NCI-H1436 (cell line): ENCODE measurements at regions not wholly inside any gene's neighbourhood (a gene's known extent, or its start where the extent isn't known, plus 50 kb on each side); places are given as distances from the start of the nearest gene placed in this dataset.
A peak's percentile ranks its signal among the peaks of the same experiment; 100 is the strongest.

Source experiments
- DNase-seq: peaks from one replicate; lab custom pipeline; 2025; lab: John Stamatoyannopoulos, UW

GRCh38 chr2:118738524-118739308, 108.7 kb downstream of the EN1 start:
- DNase-seq = no peak

- no peak for DNase-seq
Observed at GRCh38 chr2:118738106-118738505, 109.3 kb downstream of the EN1 start.

- DNase-seq = peak; percentile 37
Observed at GRCh38 chr2:118737684-118738083, 109.8 kb downstream of the EN1 start.

GRCh38 chr2:118732432-118732831, 115.0 kb downstream of the EN1 start:
- no peak for DNase-seq

GRCh38 chr2:118731413-118731812, 116.0 kb downstream of the EN1 start:
- no peak for DNase-seq

- no peak for DNase-seq
Observed at GRCh38 chr2:118730405-118730804, 117.0 kb downstream of the EN1 start.

- DNase-seq = no peak
Observed at GRCh38 chr2:118729760-118730159, 117.7 kb downstream of the EN1 start.

GRCh38 chr2:118728984-118729383, 118.5 kb downstream of the EN1 start:
- no peak for DNase-seq

GRCh38 chr2:118726821-118727220, 120.6 kb downstream of the EN1 start:
- no peak for DNase-seq

- no peak for DNase-seq
Observed at GRCh38 chr2:118723394-118723793, 124.1 kb downstream of the EN1 start.

- DNase-seq = no peak
Observed at GRCh38 chr2:118722976-118723375, 124.5 kb downstream of the EN1 start.

GRCh38 chr2:118721817-118722551, 125.5 kb downstream of the EN1 start:
- DNase-seq = no peak

GRCh38 chr2:118720866-118721265, 126.6 kb downstream of the EN1 start:
- no peak for DNase-seq

GRCh38 chr2:118718921-118719320, 128.5 kb downstream of the EN1 start:
- no peak for DNase-seq

- no peak for DNase-seq
Observed at GRCh38 chr2:118716102-118716501, 131.3 kb downstream of the EN1 start.

- DNase-seq = no peak
Observed at GRCh38 chr2:118714118-118714517, 133.3 kb downstream of the EN1 start.

- no peak for DNase-seq
Observed at GRCh38 chr2:118711603-118712002, 135.8 kb downstream of the EN1 start.

- no peak for DNase-seq
Observed at GRCh38 chr2:118710481-118710880, 137.0 kb downstream of the EN1 start.

GRCh38 chr2:118709786-118710185, 137.7 kb downstream of the EN1 start:
- no peak for DNase-seq

GRCh38 chr2:118706844-118707243, 140.6 kb downstream of the EN1 start:
- DNase-seq = no peak

- no peak for DNase-seq
Observed at GRCh38 chr2:118706371-118706770, 141.1 kb downstream of the EN1 start.

GRCh38 chr2:118705032-118705431, 142.4 kb downstream of the EN1 start:
- DNase-seq = no peak

GRCh38 chr2:118699447-118700175, 147.8 kb downstream of the EN1 start:
- no peak for DNase-seq
